GM23338 (cell line): ENCODE measurements at regions not wholly inside any gene's neighbourhood (a gene's known extent, or its start where the extent isn't known, plus 50 kb on each side); places are given as distances from the start of the nearest gene placed in this dataset.

ENCODE experiments used
- ATAC-seq: fragments of 200-7000 bp; cut with Tn5 transposase; 3 replicates; pipeline ENCODE4 v1.9.1; 2020
- DNase-seq: peaks from one replicate; pipeline ENCODE4 v3.0.0-alpha.2; 2015; ENCODE audit warnings: low spot score
- H2AFZ ChIP-seq: fragments of 200-600 bp; sonication (generic); 2 replicates; pipeline ENCODE4 v1.8.0; 2016; ENCODE audit warnings: antibody characterized with exemption, mild to moderate bottlenecking, moderate library complexity
- H3F3A ChIP-seq: fragments of 200-600 bp; sonication (generic); replicated peaks from 2 replicates; pipeline ENCODE4 v1.8.0; 2017; ENCODE audit warnings: antibody characterized with exemption, mixed run types, low read depth
- H3K27ac ChIP-seq: fragments of 200-600 bp; sonication (generic); 2 replicates; pipeline ENCODE4 v1.6.1; 2016; ENCODE audit warnings: low read depth
- H3K27me3 ChIP-seq: fragments of 200-600 bp; sonication (generic); 2 replicates; pipeline ENCODE4 v1.8.0; 2016; ENCODE audit warnings: mild to moderate bottlenecking, mixed run types, moderate library complexity; ENCODE audit not compliant: insufficient read depth
- H3K36me3 ChIP-seq: fragments of 200-600 bp; sonication (generic); 2 replicates; pipeline ENCODE4 v1.8.0; 2016; ENCODE audit warnings: mild to moderate bottlenecking; ENCODE audit not compliant: insufficient read depth
- H3K4me1 ChIP-seq: fragments of 200-600 bp; sonication (generic); 2 replicates; pipeline ENCODE4 v1.8.0; 2016; ENCODE audit warnings: mild to moderate bottlenecking, moderate library complexity; ENCODE audit not compliant: insufficient read depth
- H3K4me2 ChIP-seq: fragments of 200-600 bp; sonication (generic); 2 replicates; pipeline ENCODE4 v1.7.1; 2017; ENCODE audit warnings: mixed run types
- H3K4me3 ChIP-seq: fragments of 200-600 bp; sonication (generic); 2 replicates; pipeline ENCODE4 v1.6.1; 2016; ENCODE audit warnings: mixed run types
- H3K79me2 ChIP-seq: fragments of 200-600 bp; sonication (generic); replicated peaks from 2 replicates; pipeline ENCODE4 v1.8.0; 2017; ENCODE audit warnings: mild to moderate bottlenecking; ENCODE audit not compliant: insufficient read depth
- H3K9me2 ChIP-seq: fragments of 200-600 bp; sonication (generic); 2 replicates; pipeline ENCODE4 v1.8.0; 2017; ENCODE audit not compliant: insufficient read depth
- H4K20me1 ChIP-seq: fragments of 200-600 bp; sonication (generic); replicated peaks from 2 replicates; pipeline ENCODE4 v1.8.0; 2017; ENCODE audit warnings: mild to moderate bottlenecking; ENCODE audit not compliant: insufficient read depth
- H3K27ac Mint-ChIP-seq: 2 replicates; pipeline ENCODE4 v1.8.0; 2020; ENCODE audit warnings: inconsistent platforms, mild to moderate bottlenecking, moderate library complexity, mixed read lengths
- H3K27me3 Mint-ChIP-seq: 3 replicates; pipeline ENCODE4 v1.8.0; 2022; ENCODE audit warnings: low read depth, mild to moderate bottlenecking, moderate library complexity, mixed read lengths, inconsistent platforms; ENCODE audit not compliant: insufficient read depth, poor library complexity
- H3K36me3 Mint-ChIP-seq: 3 replicates; pipeline ENCODE4 v1.8.0; 2021; ENCODE audit warnings: low read depth, mild to moderate bottlenecking, inconsistent platforms, moderate library complexity, mixed read lengths
- H3K4me1 Mint-ChIP-seq: 3 replicates; pipeline ENCODE4 v1.8.0; 2020; ENCODE audit warnings: mild to moderate bottlenecking, inconsistent platforms, mixed read lengths
- H3K4me3 Mint-ChIP-seq: 3 replicates; pipeline ENCODE4 v1.8.0; 2021; ENCODE audit warnings: moderate library complexity, mild to moderate bottlenecking, inconsistent platforms, mixed read lengths
- H3K9me3 Mint-ChIP-seq: 3 replicates; pipeline ENCODE4 v1.8.0; 2020; ENCODE audit warnings: moderate library complexity, mild to moderate bottlenecking, inconsistent platforms, mixed read lengths
- CTCF ChIP-seq, 2 experiments: fragments of 200-600 bp in 1 of 2; sonication (generic) in 1 of 2; conservative IDR thresholded peaks; 2 replicates each; pipeline versions ENCODE4 v1.5.1 to v1.6.1; 2016 to 2017; ENCODE audit warnings: antibody characterized with exemption in 2 of 2, low read depth in 2 of 2, mild to moderate bottlenecking in 2 of 2, moderate library complexity in 1 of 2
- EZH2phosphoT487 ChIP-seq: fragments of 200-600 bp; sonication (generic); IDR thresholded peaks from one replicate; pipeline ENCODE4 v1.8.1; 2018; ENCODE audit warnings: antibody characterized with exemption; ENCODE audit not compliant: unreplicated experiment
- ZNF462 ChIP-seq: fragments of 250-450 bp; sonication (Bioruptor Pico); IDR thresholded peaks from 2 replicates; pipeline ENCODE4 v1.5.0; 2020; ENCODE audit warnings: mild to moderate bottlenecking, moderate library complexity

GRCh38 chr10:81403451-81403850, 471.5 kb upstream of the NRG3 start (continued):
- TF ChIP-seq ZNF462 (CRISPR knock-in tag) = no peak

GRCh38 chr10:81405399-81405798, 469.6 kb upstream of the NRG3 start:
- Mint-ChIP-seq H3K4me3 (no peak overlapping the region), H3K4me1 (no peaks in the 10 kb centered on the region), H3K27ac (no peak overlapping the region), H3K9me3 (no peaks in the 10 kb centered on the region), H3K36me3 (no peaks in the 10 kb centered on the region), H3K27me3 (no peaks in the 10 kb centered on the region)
- no peaks in the 10 kb centered on the region for H3K4me1 ChIP-seq
- no peak for ATAC-seq
- H3K27me3 ChIP-seq = no peaks in the 10 kb centered on the region
- H3K4me3 ChIP-seq = no peak overlapping the region
- H3F3A ChIP-seq = no peaks in the 10 kb centered on the region
- TF ChIP-seq CTCF (conservative IDR thresholded peaks at IDR 0.05; ENCODE audit: low read depth in 2 of 2) = no peak
- H3K79me2 ChIP-seq = no peaks in the 10 kb centered on the region
- no peaks in the 10 kb centered on the region for H3K9me2 ChIP-seq
- no peak overlapping the region for H3K4me2 ChIP-seq
- no peak overlapping the region for H2AFZ ChIP-seq
- DNase-seq = no peak
- H3K36me3 ChIP-seq = no peaks in the 10 kb centered on the region
- no peak overlapping the region for H3K27ac ChIP-seq
- no peaks in the 10 kb centered on the region for H4K20me1 ChIP-seq

GRCh38 chr10:81414038-81414437, 461.0 kb upstream of the NRG3 start:
- no peaks in the 10 kb centered on the region; the same call in 2 of the 3 replicates for H3K9me3 Mint-ChIP-seq
- H3K79me2 ChIP-seq = no peaks in the 10 kb centered on the region
- H3K27ac Mint-ChIP-seq = no peak overlapping the region
- no peaks in the 10 kb centered on the region for H3K9me2 ChIP-seq
- no peaks in the 10 kb centered on the region for H3K27me3 ChIP-seq
- ATAC-seq = peak; percentile 88
- no peaks in the 10 kb centered on the region for H3K36me3 ChIP-seq
- H3K27ac ChIP-seq = no peak overlapping the region
- no peak overlapping the region for H3K4me2 ChIP-seq
- H3F3A ChIP-seq = no peaks in the 10 kb centered on the region
- TF ChIP-seq EZH2phosphoT487 = no peak
- peak; percentile 67 to 82 for TF ChIP-seq CTCF (conservative IDR thresholded peaks at IDR 0.05; ENCODE audit: low read depth in 2 of 2)
- H3K4me3 Mint-ChIP-seq = no peak overlapping the region
- DNase-seq = peak; percentile 76
- no peaks in the 10 kb centered on the region for H3K4me1 ChIP-seq
- no peak overlapping the region for H3K4me3 ChIP-seq
- no peaks in the 10 kb centered on the region for H3K27me3 Mint-ChIP-seq
- no peaks in the 10 kb centered on the region for H3K4me1 Mint-ChIP-seq
- H4K20me1 ChIP-seq = no peaks in the 10 kb centered on the region
- H3K36me3 Mint-ChIP-seq = no peaks in the 10 kb centered on the region
- H2AFZ ChIP-seq = no peak overlapping the region
